GM12875 (cell line): ENCODE measurements at regions not wholly inside any gene's neighbourhood (a gene's known extent, or its start where the extent isn't known, plus 50 kb on each side); places are given as distances from the start of the nearest gene placed in this dataset.

Experiments
- H3K4me3 ChIP-seq: one replicate; pipeline ENCODE4 v1.5.1; 2011; ENCODE audit warnings: low read depth, low read length, control low read depth
- TF ChIP-seq, protein P1 (sequence below): IDR thresholded peaks from 2 replicates; pipeline ENCODE4 v1.5.1; 2011; ENCODE audit warnings: low read depth, mild to moderate bottlenecking, control low read depth, inconsistent platforms, low read length, moderate library complexity, borderline replicate concordance; ENCODE audit not compliant: insufficient read depth

GRCh38 chr4:128393101-128393704 is 105.6 kb upstream of the PGRMC2 start:
- TF ChIP-seq, protein P1, sequence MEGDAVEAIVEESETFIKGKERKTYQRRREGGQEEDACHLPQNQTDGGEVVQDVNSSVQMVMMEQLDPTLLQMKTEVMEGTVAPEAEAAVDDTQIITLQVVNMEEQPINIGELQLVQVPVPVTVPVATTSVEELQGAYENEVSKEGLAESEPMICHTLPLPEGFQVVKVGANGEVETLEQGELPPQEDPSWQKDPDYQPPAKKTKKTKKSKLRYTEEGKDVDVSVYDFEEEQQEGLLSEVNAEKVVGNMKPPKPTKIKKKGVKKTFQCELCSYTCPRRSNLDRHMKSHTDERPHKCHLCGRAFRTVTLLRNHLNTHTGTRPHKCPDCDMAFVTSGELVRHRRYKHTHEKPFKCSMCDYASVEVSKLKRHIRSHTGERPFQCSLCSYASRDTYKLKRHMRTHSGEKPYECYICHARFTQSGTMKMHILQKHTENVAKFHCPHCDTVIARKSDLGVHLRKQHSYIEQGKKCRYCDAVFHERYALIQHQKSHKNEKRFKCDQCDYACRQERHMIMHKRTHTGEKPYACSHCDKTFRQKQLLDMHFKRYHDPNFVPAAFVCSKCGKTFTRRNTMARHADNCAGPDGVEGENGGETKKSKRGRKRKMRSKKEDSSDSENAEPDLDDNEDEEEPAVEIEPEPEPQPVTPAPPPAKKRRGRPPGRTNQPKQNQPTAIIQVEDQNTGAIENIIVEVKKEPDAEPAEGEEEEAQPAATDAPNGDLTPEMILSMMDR = no peak
- no peak overlapping the region for H3K4me3 ChIP-seq

- H3K4me3 ChIP-seq = no peak overlapping the region
- TF ChIP-seq, protein P1 = no peak
Observed at GRCh38 chr4:128390475-128390996, 102.9 kb upstream of the PGRMC2 start.

- H3K4me3 ChIP-seq = no peak overlapping the region
- TF ChIP-seq, protein P1 = no peak
Observed at GRCh38 chr4:128388796-128389195, 101.2 kb upstream of the PGRMC2 start.

GRCh38 chr4:128388352-128388630 is 100.7 kb upstream of the PGRMC2 start:
- TF ChIP-seq, protein P1 = no peak
- no peak overlapping the region for H3K4me3 ChIP-seq

DNA sequence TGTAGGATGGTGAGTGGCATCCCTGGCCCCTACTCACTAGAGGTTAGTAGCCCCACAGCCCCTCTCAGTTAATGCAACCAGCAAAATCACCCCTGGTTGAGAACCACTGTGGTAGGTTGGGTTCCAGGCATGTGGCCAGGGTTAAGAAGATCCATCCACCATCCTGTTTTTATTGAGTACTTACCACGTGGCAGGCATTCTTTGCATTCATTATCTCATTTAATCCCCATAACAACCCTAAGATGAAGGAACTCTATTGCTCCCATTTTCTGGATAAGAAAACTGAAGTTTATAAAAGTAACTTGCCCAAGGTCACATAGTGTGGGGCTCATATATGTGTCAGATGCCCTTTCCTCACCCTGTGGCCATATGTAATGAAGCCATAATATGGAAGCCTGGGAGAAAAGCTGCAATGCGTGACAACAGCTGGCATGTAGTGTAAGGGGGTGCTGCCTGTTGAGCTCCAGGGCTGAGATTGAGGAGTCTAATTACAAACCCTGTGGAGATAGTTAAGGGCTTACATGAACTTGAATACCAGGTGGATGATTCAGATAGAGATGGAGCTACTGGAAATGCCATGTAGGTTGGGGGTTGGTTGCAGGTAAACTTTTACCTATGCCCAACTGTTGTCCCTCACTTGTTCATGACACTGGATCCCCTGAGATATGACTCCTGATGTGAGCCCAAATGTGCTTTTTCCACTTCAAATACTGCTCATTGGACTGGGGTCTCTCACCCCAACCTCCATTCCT is 100.2 kb upstream of the PGRMC2 start:
- TF ChIP-seq, protein P1 = no peak
- no peak overlapping the region for H3K4me3 ChIP-seq

DNA sequence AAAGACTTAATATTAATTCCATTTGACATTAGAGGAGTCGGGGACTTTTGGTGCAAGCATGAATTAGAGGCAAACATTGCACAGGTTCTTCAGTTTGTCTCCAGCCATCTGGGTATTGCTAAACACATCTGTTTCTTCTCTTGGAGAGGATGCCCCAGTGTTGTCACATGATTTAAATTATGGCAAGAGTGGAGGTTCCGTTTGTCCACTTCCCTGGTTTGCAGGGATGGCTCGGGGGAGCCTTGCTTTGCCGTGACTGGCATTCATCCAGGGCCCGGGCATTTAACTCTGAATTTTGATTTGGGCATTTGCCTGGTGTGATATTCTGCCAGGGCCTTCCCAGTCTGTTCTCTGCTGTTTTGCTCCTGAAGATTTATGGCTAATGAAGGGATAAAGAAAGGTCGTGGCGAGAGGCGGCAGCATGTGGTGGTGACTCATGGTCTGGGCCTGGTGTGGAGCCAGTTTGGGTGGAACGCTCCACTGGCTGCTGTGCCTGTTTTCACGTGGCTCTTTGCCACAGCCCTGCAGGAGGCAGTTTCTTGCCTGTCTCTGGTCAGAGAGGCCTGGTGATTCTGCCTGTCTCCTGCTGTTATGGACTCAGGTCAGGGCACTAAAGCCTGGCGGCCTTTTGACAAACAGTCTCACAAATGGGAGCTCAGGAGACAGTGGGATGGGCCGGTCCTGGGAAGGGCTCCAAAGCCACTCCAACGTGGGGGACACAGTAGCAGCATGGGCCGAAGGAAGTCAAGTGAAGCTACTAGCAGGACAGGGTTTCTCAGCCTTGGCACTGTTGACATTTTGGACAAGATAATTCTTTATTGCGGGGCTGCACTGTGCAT is 99.4 kb upstream of the PGRMC2 start:
- TF ChIP-seq, protein P1 = no peak
- no peak overlapping the region for H3K4me3 ChIP-seq
